ENCODE measurements at regions not wholly inside any gene's neighbourhood (a gene's known extent, or its start where the extent isn't known, plus 50 kb on each side); places are given as distances from the start of the nearest gene placed in this dataset. TPM values are rescaled to one million over a fixed set of nuclear protein-coding genes. Genes with fewer than 3 reads are reported as not detected.

- Histone ChIP-seq H3K27me3 (no peaks in the 10 kb centered on the region), H4K20me1 (ENCODE audit: low read depth) (no peaks in the 10 kb centered on the region), H3K36me3 (no peaks in the 10 kb centered on the region), H3K4me3 (no peak overlapping the region), H3K4me2 (no peak overlapping the region), H3K9me3 (ENCODE audit: low read depth) (no peaks in the 10 kb centered on the region), H3K27ac (no peak overlapping the region), H3K4me1 (no peaks in the 10 kb centered on the region), H3K9ac (no peak overlapping the region), H3K79me2 (ENCODE audit: low read depth) (no peaks in the 10 kb centered on the region), H3F3A (ENCODE audit: low read depth) (no peaks in the 10 kb centered on the region), H2AFZ (replicated peaks) (no peak overlapping the region)
- H3K27ac Mint-ChIP-seq, result no peak overlapping the region
- H3K4me3 Mint-ChIP-seq, result no peak overlapping the region
- H3K4me1 Mint-ChIP-seq, result peaks cover 8% of the 10 kb centered on the region
- DNase-seq (ENCODE audit: low spot score), result no peak
- peaks cover 4% of the 10 kb centered on the region for H3K27me3 Mint-ChIP-seq (ENCODE audit: insufficient read depth, low read depth)
- TF ChIP-seq EZH2phosphoT487 (IDR thresholded peaks at IDR 0.05) (no peak), EZH2 (IDR thresholded peaks at IDR 0.05) (no peak), CTCF (IDR thresholded peaks at IDR 0.05) (no peak)
- H3K9me3 Mint-ChIP-seq, result peaks cover 5% of the 10 kb centered on the region
- peaks cover 2% of the 10 kb centered on the region for H3K36me3 Mint-ChIP-seq
These were observed 50.9 kb upstream of the PDE10A start for GRCh38 chr6:165713845-165714466.

Small RNAs in the stretch of these regions (small RNA-seq; reads per million reads assigned to genes)
- not detected for gene RNU6-730P
